ENCODE measurements at regions not wholly inside any gene's neighbourhood (a gene's known extent, or its start where the extent isn't known, plus 50 kb on each side); places are given as distances from the start of the nearest gene placed in this dataset.
"Not testable (repeated sequence)": the region's sequence is repeated elsewhere in the genome, so short reads cannot be mapped to it uniquely, and the experiment has no call there.

DNA sequence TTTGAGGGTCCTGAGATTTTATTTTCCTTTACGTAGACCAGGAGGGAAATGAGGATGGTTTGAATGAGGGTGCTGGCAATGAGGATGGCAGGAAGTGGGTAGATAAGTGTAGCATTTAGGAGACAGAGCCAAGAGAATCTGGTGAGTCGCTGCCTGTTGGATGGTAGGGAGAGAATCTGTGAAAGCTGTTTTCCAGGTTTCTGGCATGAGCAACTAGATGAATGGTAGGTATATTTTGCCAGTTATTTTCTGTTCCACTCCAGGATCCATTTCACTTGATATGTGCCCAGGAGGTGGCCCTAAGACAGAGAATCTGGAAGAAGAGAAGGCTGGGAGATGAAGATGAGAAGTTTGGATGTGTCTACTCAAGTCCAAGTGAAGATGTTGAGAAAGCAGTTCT lies 63.3 kb upstream of the VIPR2 start:
- H3K4me1 ChIP-seq: peaks cover 10% of the 10 kb centered on the region
- DNase-seq (ENCODE audit: extremely low spot score in 2 of 2): no peak
- intact Hi-C loops (cut with DNase I): no loop called here

DNA sequence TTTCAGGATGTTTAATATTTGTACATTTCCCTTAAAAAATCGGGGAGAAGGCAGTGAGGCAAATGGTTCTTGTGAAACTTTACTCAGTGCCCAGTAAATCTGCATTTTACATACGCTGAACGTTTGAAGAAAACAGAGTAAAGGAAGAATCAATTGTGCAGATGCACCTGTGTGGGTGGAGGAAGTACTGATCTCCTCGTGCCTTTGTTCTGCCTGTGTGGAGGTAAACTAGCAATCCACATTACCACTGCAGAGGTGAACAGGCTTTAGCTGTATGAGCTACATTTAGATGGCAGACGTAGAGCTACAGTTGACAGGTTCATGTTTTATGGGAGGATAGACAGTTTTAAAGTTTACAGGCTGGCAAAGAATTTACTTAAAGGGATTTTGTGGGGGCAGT lies 62.7 kb upstream of the VIPR2 start:
- no peak overlapping the region for H3K27ac ChIP-seq
- H3K36me3 ChIP-seq: no peaks in the 10 kb centered on the region
- DNase-seq (ENCODE audit: extremely low spot score in 2 of 2): no peak
- no peaks in the 10 kb centered on the region for H3K27me3 ChIP-seq
- no peak overlapping the region for H3K4me3 ChIP-seq
- TF ChIP-seq POLR2A (IDR thresholded peaks at IDR 0.05) (no peak), POLR2AphosphoS5 (IDR thresholded peaks at IDR 0.05; ENCODE audit: insufficient read depth in 1 of 2, low read depth in 1 of 2) (no peak)
- TF ChIP-seq, protein P1, sequence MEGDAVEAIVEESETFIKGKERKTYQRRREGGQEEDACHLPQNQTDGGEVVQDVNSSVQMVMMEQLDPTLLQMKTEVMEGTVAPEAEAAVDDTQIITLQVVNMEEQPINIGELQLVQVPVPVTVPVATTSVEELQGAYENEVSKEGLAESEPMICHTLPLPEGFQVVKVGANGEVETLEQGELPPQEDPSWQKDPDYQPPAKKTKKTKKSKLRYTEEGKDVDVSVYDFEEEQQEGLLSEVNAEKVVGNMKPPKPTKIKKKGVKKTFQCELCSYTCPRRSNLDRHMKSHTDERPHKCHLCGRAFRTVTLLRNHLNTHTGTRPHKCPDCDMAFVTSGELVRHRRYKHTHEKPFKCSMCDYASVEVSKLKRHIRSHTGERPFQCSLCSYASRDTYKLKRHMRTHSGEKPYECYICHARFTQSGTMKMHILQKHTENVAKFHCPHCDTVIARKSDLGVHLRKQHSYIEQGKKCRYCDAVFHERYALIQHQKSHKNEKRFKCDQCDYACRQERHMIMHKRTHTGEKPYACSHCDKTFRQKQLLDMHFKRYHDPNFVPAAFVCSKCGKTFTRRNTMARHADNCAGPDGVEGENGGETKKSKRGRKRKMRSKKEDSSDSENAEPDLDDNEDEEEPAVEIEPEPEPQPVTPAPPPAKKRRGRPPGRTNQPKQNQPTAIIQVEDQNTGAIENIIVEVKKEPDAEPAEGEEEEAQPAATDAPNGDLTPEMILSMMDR (IDR thresholded peaks at IDR 0.05): no peak
- intact Hi-C loops (cut with DNase I): no loop called here
- H3K9me3 ChIP-seq: no peaks in the 10 kb centered on the region
- peaks cover 10% of the 10 kb centered on the region for H3K4me1 ChIP-seq

More for the DNA sequence above, 63.3 kb upstream of the VIPR2 start:
- Histone ChIP-seq H3K27me3 (no peaks in the 10 kb centered on the region), H3K4me3 (no peak overlapping the region), H3K36me3 (no peaks in the 10 kb centered on the region), H3K9me3 (no peaks in the 10 kb centered on the region), H3K27ac (no peak overlapping the region)
- TF ChIP-seq, protein P1 (IDR thresholded peaks at IDR 0.05): no peak
- TF ChIP-seq POLR2A (IDR thresholded peaks at IDR 0.05): no peak
- TF ChIP-seq POLR2AphosphoS5 (IDR thresholded peaks at IDR 0.05; ENCODE audit: insufficient read depth in 1 of 2, low read depth in 1 of 2): no peak

DNA sequence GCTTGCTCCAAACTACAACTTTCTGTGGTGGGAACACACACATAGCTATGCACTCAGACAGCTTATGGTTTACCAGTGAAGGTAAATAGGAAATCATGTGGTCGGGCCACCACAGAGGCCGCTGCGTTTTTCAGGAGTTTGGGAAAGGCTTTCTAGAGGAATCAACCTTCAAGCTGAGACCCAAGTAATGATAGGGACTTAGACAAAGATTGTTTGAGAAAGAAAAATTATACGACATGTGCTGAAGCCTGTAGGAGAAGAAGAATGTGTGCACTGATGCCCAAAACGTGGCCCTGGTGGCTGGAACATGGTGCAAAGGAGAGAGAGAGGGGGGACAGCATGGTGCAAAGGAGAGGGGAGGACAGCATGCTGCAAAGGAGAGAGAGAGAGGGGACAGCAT lies 61.2 kb upstream of the VIPR2 start:
- peaks cover under 1% of the 10 kb centered on the region for H3K4me1 ChIP-seq
- H3K36me3 ChIP-seq: no peaks in the 10 kb centered on the region
- H3K27me3 ChIP-seq: no peaks in the 10 kb centered on the region
- H3K4me3 ChIP-seq: no peak overlapping the region
- TF ChIP-seq POLR2AphosphoS5 (IDR thresholded peaks at IDR 0.05; ENCODE audit: insufficient read depth in 1 of 2, low read depth in 1 of 2): no peak
- TF ChIP-seq POLR2A (IDR thresholded peaks at IDR 0.05): no peak
- TF ChIP-seq, protein P1 (IDR thresholded peaks at IDR 0.05): no peak
- no peaks in the 10 kb centered on the region for H3K9me3 ChIP-seq
- no peak overlapping the region for H3K27ac ChIP-seq
- intact Hi-C loops (cut with DNase I): no loop called here
- DNase-seq (ENCODE audit: extremely low spot score in 2 of 2): no peak

DNA sequence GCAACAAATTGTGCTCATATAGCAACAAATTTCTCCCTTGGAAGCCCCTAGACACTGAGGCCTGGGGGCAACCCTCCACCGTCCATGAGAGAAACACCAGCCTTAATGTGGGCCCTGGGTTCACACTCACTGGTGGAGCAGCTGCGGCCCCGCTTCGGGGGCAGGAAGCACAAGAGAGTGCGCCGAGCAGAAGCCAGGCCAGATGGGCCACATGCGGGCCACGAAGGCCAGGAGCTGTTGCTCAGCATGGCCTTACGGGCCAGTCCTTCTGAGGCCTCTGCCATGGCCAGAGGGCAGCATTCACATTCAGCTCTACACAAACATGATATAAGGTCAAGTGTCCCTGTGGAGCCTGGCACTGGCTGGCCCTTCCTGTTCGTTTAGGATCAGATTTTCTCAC lies 60.0 kb upstream of the VIPR2 start:
- Histone ChIP-seq H3K27ac (no peak overlapping the region), H3K4me3 (no peak overlapping the region), H3K4me1 (no peaks in the 10 kb centered on the region), H3K36me3 (no peaks in the 10 kb centered on the region), H3K9me3 (no peaks in the 10 kb centered on the region), H3K27me3 (no peaks in the 10 kb centered on the region)
- DNase-seq (ENCODE audit: extremely low spot score in 2 of 2): no peak
- TF ChIP-seq POLR2A (IDR thresholded peaks at IDR 0.05) (no peak), POLR2AphosphoS5 (IDR thresholded peaks at IDR 0.05; ENCODE audit: insufficient read depth in 1 of 2, low read depth in 1 of 2) (no peak)
- TF ChIP-seq, protein P1 (IDR thresholded peaks at IDR 0.05): no peak
- intact Hi-C loops (cut with DNase I): no loop called here

DNA sequence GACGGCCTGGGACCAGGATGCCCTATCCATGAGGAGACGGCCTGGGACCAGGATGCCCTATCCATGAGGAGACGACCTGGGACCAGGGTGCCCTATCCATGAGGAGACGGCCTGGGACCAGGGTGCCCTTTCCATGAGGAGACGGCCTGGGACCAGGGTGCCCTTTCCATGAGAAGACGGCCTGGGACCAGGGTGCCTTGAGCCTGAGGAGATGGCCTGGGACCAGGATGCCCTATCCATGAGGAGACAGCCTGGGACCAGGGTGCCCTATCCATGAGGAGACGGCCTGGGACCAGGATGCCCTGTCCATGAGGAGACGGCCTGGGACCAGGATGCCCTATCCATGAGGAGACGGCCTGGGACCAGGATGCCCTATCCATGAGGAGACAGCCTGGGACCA lies 58.6 kb upstream of the VIPR2 start:
- H3K4me3 ChIP-seq; H3K4me1 ChIP-seq; H3K27me3 ChIP-seq; H3K36me3 ChIP-seq; intact Hi-C loops (cut with DNase I); H3K27ac ChIP-seq; H3K9me3 ChIP-seq; DNase-seq (ENCODE audit: extremely low spot score in 2 of 2): not testable (repeated sequence)

Measured in vagina (tissue), 2 donors.